ENCODE measurements at regions not wholly inside any gene's neighbourhood (a gene's known extent, or its start where the extent isn't known, plus 50 kb on each side); places are given as distances from the start of the nearest gene placed in this dataset.

- TF ChIP-seq E2F1 (CRISPR knock-in tag; IDR thresholded peaks at IDR 0.05) (no peak), POLR2AphosphoS2 (IDR thresholded peaks at IDR 0.05; ENCODE audit: low read depth, low read length) (no peak), POLR2G (IDR thresholded peaks at IDR 0.05; ENCODE audit: low read depth, low read length) (no peak), SMAD3 (CRISPR knock-in tag; IDR thresholded peaks at IDR 0.05) (no peak), CREM (IDR thresholded peaks at IDR 0.05) (no peak), CREM (CRISPR knock-in tag; IDR thresholded peaks at IDR 0.05) (no peak), TP53 (CRISPR knock-in tag; conservative IDR thresholded peaks at IDR 0.05) (no peak), SIN3A (IDR thresholded peaks at IDR 0.05; ENCODE audit: borderline replicate concordance, low read depth, low read length) (no peak)
These were observed 655.3 kb downstream of the IQCM start for GRCh38 chr4:149160370-149160769.

Data from HepG2 (cell line).